ENCODE measurements at regions not wholly inside any gene's neighbourhood (a gene's known extent, or its start where the extent isn't known, plus 50 kb on each side); places are given as distances from the start of the nearest gene placed in this dataset.

GRCh38 chr5:60446917-60447316 is 253.0 kb downstream of the DEPDC1B start (continued):
- TF ChIP-seq, protein P1, sequence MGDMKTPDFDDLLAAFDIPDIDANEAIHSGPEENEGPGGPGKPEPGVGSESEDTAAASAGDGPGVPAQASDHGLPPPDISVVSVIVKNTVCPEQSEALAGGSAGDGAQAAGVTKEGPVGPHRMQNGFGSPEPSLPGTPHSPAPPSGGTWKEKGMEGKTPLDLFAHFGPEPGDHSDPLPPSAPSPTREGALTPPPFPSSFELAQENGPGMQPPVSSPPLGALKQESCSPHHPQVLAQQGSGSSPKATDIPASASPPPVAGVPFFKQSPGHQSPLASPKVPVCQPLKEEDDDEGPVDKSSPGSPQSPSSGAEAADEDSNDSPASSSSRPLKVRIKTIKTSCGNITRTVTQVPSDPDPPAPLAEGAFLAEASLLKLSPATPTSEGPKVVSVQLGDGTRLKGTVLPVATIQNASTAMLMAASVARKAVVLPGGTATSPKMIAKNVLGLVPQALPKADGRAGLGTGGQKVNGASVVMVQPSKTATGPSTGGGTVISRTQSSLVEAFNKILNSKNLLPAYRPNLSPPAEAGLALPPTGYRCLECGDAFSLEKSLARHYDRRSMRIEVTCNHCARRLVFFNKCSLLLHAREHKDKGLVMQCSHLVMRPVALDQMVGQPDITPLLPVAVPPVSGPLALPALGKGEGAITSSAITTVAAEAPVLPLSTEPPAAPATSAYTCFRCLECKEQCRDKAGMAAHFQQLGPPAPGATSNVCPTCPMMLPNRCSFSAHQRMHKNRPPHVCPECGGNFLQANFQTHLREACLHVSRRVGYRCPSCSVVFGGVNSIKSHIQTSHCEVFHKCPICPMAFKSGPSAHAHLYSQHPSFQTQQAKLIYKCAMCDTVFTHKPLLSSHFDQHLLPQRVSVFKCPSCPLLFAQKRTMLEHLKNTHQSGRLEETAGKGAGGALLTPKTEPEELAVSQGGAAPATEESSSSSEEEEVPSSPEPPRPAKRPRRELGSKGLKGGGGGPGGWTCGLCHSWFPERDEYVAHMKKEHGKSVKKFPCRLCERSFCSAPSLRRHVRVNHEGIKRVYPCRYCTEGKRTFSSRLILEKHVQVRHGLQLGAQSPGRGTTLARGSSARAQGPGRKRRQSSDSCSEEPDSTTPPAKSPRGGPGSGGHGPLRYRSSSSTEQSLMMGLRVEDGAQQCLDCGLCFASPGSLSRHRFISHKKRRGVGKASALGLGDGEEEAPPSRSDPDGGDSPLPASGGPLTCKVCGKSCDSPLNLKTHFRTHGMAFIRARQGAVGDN (IDR thresholded peaks at IDR 0.05): no peak
- TF ChIP-seq NR2F1 (conservative IDR thresholded peaks at IDR 0.05): no peak
- TF ChIP-seq ZBTB4 (CRISPR knock-in tag; IDR thresholded peaks at IDR 0.05): no peak
- no peak for TF ChIP-seq ASH2L (IDR thresholded peaks at IDR 0.05; ENCODE audit: borderline replicate concordance, low read depth)
- TF ChIP-seq KDM1A (IDR thresholded peaks at IDR 0.05; ENCODE audit: borderline replicate concordance): no peak

GRCh38 chr5:60445921-60446320 is 254.0 kb downstream of the DEPDC1B start:
- no TSS peak for BruUV-seq (replicated peaks)
- Histone ChIP-seq H3K4me1 (ENCODE audit: control insufficient read depth, insufficient read depth, low read length) (no peaks in the 10 kb centered on the region), H3K27ac (ENCODE audit: control insufficient read depth, insufficient read depth) (no peak overlapping the region), H2AFZ (ENCODE audit: control insufficient read depth, low read depth, low read length) (no peak overlapping the region), H3K4me2 (ENCODE audit: control insufficient read depth, insufficient read depth) (no peak overlapping the region), H3K9ac (ENCODE audit: control insufficient read depth, insufficient read depth, low read length) (no peak overlapping the region), H3K9me3 (replicated peaks; ENCODE audit: control insufficient read depth, insufficient read depth, low read length) (no peaks in the 10 kb centered on the region), H3K4me3 (no peak overlapping the region), H3K27me3 (replicated peaks in 1 of 2; ENCODE audit: control insufficient read depth in 2 of 2, insufficient read depth in 2 of 2, low read length in 1 of 2) (no peaks in the 10 kb centered on the region), H3K79me2 (ENCODE audit: control insufficient read depth, insufficient read depth, low read length) (no peaks in the 10 kb centered on the region), H4K20me1 (ENCODE audit: control insufficient read depth, insufficient read depth) (no peaks in the 10 kb centered on the region), H3K36me3 (ENCODE audit: control insufficient read depth in 2 of 2, insufficient read depth in 2 of 2, low read length in 1 of 2) (no peaks in the 10 kb centered on the region)
- ATAC-seq: no peak
- WGBS (ENCODE audit: insufficient coverage, insufficient replicate concordance, low lambda C conversion rate, missing lambda C conversion rate): 100% methylated on average over 1 of the region's 1 CpG
- ChIA-PET RAD21 (ENCODE audit: unreplicated experiment) (no interaction called here), SMC1A (ENCODE audit: uncharacterized antibody, unreplicated experiment) (no interaction called here), CTCF (no interaction called here), POLR2A (no interaction called here)
- intact Hi-C loops (cut with micrococcal nuclease; ENCODE audit: unreplicated experiment): no loop called here
- in situ Hi-C loops (cut with MboI): no loop called here
- no peak for FAIRE-seq
- no peak for DNase-seq (ENCODE audit: low read depth, low spot score)
- TF ChIP-seq NR2C2 (IDR thresholded peaks at IDR 0.05; ENCODE audit: borderline replicate concordance, control insufficient read depth, insufficient read length, low read depth): no peak
- TF ChIP-seq ETV6 (conservative IDR thresholded peaks at IDR 0.05 in 1 of 2, IDR thresholded peaks at IDR 0.05 in 1 of 2; ENCODE audit: borderline replicate concordance in 1 of 2, low read depth in 1 of 2): no peak
- TF ChIP-seq SRF (IDR thresholded peaks at IDR 0.05; ENCODE audit: low read depth in 2 of 2, low read length in 2 of 2): no peak
- TF ChIP-seq USF2 (IDR thresholded peaks at IDR 0.05; ENCODE audit: borderline replicate concordance, low read depth, low read length): no peak
- no peak for TF ChIP-seq BHLHE40 (IDR thresholded peaks at IDR 0.05; ENCODE audit: borderline replicate concordance in 1 of 2, low read depth in 2 of 2, low read length in 1 of 2)
- no peak for TF ChIP-seq BCLAF1 (IDR thresholded peaks at IDR 0.05)
